HG03565 (cell line): ENCODE measurements at regions not wholly inside any gene's neighbourhood (a gene's known extent, or its start where the extent isn't known, plus 50 kb on each side); places are given as distances from the start of the nearest gene placed in this dataset.
"Not testable (repeated sequence)": the region's sequence is repeated elsewhere in the genome, so short reads cannot be mapped to it uniquely, and the experiment has no call there.

Experiments used
- ATAC-seq: cut with Tn5 transposase; IDR thresholded peaks from one replicate; pipeline ENCODE4 v1.9.1; 2021; ENCODE audit warnings: mild to moderate bottlenecking, moderate library complexity; ENCODE audit not compliant: unreplicated experiment

DNA sequence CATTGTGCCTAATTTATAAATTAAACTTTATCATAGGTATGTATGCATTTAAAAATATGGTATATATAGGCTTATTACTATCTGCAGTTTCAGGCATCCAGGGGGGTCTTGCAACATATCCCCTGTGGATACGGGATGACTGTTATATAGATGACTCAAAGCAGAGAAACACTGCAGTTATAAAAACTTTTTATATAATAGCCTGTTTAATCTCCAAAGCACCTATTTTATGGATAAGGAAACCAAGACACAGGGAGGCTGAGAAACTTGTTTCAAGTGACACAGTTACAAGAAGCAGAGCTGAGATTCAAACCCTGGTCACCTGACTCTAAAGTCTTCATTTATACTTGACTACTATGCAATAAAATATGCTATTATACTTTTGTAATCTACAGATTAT is 897.7 kb downstream of the KCNA4 start:
- ATAC-seq = no peak

- no peak for ATAC-seq
These were observed 915.9 kb downstream of the KCNA4 start for GRCh38 chr11:29100967-29101366.

GRCh38 chr11:29095821-29096220 is 921.0 kb downstream of the KCNA4 start:
- ATAC-seq = no peak

GRCh38 chr11:29093416-29094120 is 923.3 kb downstream of the KCNA4 start:
- ATAC-seq = no peak

- ATAC-seq = no peak
These were observed 929.5 kb downstream of the KCNA4 start for GRCh38 chr11:29087200-29087812.

DNA sequence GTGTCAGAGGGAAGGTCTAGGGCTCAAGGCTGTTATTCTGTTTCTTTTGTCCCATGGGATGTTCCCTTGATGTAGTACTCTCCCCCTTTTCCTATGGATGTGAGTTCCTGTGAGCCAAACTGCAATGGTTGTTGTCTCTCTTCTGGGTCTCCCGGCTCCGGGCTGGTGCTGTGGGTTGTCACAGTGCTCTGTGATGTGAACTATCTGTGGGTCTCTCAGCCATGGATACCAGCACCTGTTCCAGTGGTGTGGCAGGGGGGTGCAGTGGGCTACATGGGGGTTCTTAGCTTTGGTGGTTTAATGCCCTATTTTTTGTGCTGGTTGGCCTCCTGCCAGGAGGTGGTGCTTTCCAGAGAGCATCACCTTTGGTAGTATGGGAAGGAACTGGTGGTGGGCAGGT is 941.1 kb downstream of the KCNA4 start:
- ATAC-seq = no peak

DNA sequence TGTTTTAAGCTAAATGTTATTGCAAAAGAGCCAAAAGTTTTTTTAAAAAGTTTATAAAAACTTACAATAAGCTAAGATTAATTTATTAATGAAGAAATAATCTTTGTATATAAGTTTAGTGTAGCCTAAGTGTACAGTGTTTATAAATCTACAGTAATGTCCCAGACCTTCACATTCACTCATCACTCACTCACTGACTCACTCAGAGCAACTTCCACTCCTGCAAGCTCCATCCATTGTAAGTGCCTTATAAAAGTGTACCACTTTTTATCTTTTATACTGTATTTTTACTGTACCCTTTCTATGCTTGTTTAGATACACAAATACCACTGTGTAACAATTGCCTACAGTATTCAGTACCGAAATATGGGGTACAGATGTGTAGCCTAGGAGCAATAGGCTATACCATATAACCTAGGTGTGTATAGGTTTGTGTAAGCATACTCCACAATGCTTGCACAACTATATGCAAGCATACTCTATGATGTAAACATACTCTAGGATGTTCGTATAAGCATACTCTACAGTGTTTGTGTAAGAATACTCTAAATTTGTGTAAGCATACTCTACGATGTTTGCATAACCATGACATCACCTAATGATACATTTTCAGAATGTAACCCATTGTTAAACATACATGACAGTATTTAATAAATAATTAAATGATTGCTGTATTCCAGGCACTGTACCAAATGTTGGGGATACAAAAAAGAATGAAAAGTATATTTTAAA is 953.0 kb downstream of the KCNA4 start:
- ATAC-seq = no peak

DNA sequence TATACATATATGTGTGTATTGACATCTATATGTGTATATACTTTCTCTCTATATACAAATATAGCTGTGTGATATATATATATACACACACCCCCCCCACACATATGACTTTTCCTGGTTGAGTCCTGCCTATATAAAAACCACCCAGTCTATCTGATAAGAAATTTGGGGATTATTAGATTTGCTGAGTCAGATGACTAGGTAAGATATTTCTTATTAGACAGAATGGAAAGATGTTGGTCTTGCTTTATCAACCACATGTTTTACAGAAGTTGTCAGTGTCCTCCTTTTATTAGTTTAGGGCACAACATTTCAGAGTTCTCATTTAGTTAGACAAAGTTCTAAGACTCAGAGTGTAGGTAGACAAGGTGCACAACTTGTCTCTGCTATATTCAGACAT is 953.3 kb downstream of the METTL15 start:
- ATAC-seq = no peak

DNA sequence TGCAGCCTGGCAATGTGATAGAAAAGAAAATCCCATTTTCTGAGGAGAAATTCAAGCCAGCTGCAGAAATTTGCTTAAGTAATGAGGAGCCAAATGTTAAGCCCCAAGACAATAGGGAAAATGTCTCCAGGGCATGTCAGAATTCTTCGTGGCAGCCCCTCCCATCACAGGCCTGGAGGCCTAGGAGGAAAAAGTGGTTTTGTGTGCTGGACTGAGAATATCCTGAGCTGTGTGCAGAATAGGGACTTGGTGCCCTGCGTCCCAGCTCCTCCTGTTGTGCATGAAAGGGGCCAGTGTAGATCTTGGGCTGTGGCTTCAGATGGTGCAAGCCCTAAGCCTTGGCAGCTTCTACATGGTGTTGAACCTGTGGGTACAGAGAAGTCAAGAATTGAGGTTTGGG is 948.3 kb downstream of the METTL15 start:
- not testable (repeated sequence) for ATAC-seq

DNA sequence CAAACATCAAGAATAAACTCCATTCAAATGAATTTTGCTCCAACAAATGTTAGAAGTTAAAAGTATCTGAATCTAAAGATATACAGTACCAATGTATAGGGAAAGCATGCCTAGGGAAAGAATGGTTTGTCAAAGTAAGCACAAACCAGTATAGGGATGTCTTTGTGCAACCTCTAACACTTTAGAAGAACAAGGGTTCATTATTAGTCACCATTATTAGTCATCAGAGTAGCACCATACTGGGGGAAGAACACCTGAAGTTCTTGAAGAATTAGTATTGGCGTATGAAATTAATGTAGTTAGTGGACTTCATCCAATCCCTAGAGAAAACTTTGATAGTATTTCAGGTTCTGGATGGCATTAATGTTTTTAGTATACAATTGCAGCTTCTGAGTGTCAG is 943.7 kb downstream of the METTL15 start:
- no peak for ATAC-seq

DNA sequence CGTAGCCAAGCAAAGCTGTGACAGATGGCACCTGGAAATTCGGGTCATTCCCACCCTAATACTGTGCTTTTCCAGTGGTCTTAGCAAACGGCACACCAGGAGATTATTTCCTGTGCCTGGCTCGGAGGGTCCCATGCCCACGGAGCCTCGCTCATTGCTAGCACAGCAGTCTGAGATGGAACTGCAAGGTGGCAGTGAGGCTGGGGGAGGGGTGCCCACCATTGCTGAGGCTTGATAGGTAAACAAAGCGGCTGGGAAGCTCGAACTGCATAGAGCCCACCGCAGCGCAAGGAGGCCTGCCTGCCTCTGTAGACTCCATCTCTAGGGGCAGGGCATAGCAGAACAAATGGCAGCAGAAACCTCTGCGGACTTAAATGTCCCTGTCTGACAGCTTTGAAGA is 942.8 kb downstream of the METTL15 start:
- not testable (repeated sequence) for ATAC-seq

DNA sequence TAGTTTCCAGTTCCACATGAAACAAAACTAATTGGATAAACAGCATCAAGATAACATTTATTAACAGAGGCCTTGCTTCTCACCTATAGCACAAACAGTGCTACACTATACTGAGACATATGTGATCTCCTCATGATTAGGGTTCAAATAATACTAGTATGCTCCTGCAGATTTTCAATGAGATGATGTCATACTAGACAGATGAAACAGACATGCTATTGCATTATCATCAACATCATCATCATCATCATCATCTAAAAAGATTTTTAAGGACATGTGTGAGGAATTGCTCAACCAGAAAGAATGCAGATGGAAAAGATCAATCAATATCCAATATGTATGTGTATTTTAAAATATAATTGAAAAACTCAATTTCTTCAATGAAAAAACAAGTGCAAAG is 932.3 kb downstream of the METTL15 start:
- ATAC-seq = no peak

DNA sequence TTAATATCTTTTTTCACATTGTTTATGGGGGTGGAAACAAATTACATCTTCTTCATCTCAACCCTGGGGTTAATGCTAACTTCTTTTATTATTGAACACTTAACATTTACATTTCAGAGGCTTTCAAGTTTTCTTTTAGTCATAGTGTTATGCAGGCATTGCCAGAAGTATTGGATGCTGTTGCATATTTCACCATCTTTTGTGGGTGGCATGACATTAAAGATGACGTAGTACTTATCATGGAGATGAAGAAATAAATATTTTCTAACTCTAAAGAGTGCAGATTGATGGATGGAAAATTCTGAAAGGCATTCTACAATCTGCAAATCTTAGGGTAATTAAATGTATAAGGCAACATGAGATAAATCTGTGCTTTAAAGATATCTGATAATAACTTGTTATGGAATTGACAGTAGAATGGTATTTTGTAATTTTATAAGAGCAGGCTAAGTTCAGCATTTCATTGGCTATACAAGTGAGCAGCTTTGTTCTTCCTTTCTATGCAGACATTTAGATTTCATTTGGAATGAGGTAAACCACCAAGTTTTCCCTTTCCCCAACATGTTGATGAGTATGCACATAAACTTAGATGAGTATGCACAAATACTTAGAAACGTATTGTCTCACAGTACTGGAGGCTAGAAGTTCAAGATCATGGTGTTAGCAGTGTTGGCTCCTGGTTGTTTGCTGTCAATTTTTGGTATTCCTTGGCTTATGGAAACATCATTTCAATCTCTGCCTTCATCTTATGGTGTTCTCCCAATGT is 924.4 kb downstream of the METTL15 start:
- no peak for ATAC-seq

DNA sequence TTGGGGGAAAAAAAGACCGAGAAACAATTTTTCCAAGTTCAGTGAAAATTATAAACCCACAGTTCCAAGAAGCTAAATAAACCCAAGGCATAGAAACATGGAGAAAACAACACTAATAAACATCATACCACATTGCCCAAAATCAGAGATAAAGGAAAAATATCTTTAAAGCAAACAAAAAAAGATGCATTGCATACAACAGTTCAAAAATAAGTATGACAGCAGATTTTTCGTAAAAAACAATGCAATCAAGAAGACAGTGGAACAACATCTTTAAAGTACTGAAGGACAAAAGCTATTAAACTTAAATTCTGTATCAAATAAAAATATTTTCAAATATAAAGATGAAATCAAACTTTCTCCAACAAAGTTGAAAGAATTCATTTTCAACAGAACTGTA is 921.3 kb downstream of the METTL15 start:
- ATAC-seq = no peak

DNA sequence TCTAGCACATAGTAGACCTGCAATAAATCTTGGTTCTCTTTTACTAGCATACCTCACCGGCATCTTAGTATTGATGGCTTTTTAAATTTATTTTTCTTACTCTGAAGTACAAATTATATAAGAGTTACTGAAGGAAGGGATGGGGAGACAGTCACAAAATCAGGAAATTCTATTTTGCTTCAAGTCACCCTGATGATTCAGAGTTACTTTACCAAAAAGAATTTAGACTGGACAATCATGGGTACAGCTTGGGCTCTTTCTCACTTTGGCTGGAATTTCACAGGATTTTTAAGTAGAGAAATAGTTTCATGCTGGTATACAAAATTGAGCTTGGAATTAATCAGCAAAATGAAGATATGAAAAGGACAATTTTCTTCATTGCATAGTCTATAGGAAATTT is 919.2 kb downstream of the METTL15 start:
- ATAC-seq = no peak

DNA sequence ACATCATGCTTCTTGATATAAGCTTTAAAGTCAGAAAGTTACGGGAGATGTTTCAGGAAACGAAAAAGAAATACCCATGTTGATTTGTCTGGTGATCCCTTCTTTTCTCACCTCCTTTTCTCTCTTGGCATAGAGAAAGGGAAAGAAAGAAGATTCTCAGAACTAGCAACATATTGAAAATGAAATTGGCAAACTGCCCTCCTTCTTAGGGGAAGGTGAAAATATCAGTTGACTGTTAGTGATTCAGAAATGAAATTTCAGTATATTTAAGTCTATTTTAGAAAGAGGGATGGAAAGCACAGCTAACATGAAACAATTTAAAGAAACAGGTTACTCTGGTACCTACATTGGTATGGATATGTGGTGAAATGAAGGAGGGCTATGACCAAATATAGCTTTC is 918.1 kb downstream of the METTL15 start:
- ATAC-seq = no peak

DNA sequence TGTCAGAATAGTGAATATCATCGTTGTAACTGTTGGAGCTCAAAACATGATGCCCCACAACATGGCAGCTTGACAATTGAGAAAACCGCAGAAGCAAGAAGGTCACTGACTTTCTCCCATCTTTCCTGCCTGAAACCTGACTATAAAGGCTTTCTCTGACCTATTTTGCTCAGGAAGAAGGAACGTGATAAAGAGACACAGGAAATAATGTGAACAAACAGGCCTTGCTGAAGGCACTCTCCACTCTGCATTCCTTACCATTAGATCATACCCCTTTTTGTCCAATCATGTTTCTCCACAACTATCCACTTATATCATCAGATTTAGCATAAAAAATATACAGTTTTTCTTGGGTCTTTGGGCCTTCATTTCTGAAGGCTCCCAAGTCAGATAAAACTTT is 916.8 kb downstream of the METTL15 start:
- no peak for ATAC-seq

DNA sequence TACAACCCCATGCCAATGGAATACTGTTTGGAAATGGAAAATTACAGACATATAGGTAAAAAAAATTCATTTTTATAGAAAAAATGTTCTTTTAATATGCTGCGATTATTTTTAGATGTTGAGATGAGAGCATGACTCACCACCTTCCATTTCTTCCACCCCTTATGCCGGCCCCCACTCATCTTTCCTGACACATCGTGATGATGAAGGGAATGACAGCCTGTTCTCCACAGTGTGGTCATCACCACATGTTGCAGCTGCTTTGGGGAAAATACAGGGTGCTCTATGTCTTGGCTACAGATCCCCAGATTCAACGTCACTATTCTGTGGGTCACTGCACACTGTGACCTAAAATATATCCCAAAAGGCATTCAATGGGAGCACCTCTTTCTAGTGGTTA is 916.2 kb downstream of the METTL15 start:
- no peak for ATAC-seq

GRCh38 chr11:29023761-29024160 is 915.6 kb downstream of the METTL15 start:
- ATAC-seq = no peak

GRCh38 chr11:29022676-29023075 is 914.5 kb downstream of the METTL15 start:
- no peak for ATAC-seq

DNA sequence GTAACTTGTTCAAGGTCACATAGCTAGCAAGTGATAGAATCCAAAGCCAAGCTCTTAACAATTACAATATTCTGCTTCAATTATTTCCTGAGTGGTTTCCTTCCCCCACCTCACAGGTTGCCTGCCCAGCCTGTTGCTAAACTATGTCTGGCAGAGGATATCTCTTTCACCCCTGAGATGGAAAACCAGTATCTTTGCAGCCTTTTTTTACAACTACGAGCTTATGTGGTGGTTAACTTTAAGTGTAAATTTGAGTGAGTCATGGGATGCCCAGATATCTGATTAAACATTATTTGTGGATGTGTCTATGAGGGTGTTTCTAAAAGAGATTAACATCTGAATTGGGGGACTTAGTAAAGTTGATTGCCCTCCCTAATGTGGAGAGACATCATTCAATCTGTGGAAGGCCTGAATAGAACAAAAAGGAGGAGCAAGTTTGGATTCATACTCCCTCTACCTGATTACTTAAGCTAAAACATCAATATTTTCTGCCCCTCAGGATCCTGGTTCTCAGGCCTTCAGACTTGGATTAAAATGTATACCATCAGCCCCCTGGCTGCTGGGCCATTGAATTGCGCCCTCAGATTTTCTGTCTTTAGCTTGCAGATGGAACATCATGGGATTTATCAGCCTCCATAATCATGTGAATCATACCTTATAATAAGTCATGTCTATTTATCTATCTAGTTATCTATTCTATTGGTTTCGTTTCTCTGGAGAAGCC is 911.9 kb downstream of the METTL15 start:
- no peak for ATAC-seq
